GM21528 (cell line): ENCODE measurements at regions not wholly inside any gene's neighbourhood (a gene's known extent, or its start where the extent isn't known, plus 50 kb on each side); places are given as distances from the start of the nearest gene placed in this dataset.

Experiments used
- ATAC-seq: cut with Tn5 transposase; IDR thresholded peaks from one replicate; pipeline ENCODE4 v1.9.1; 2021; ENCODE audit warnings: mild to moderate bottlenecking, moderate library complexity; ENCODE audit not compliant: unreplicated experiment, low FRiP score

DNA sequence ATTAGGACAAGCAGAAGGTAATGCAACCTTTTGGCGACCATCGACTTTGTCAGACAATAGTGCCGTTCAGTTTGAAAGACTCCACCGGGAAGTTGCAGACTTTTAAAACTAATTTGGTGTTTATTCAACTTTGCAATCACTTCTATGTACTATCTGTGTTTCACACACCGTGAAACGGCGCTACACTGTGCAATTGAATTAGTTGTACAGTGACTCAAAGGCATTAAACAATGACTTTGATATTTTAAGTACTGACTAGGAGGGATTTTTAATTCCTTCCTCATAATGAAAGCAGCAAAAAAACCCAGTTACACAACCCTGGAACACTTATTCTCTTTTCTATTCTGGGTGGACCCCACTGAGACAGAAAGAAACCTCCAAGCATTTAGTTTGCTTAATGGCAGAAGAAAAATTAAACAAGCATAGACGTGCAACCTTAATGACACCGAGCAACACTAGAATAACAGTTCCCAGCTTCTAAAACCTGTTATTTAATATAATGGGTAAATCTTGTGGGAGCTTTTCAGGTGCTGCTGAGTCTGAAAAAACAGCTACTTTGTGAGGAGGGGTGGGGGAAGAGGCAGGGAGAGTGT lies 176.8 kb downstream of the LMO4 start:
- no peak for ATAC-seq

DNA sequence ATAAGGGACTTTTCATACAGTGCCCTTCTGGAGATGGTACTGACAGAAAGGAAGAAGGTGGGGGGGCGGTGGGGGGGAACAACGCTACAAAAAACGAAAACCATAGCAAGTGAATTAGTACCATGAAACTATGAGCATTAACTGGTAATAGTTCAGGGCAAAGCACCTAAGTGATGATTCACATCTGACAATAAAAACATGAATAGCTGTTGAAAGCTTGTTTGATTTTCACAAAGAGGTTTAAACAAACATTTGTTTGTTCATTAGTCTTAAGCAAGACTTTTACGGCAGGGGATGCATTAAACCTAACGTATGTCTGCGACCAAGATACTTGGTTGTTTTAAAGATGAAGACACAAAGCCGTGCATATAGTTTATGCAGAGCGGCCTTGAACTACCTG lies 177.5 kb downstream of the LMO4 start:
- no peak for ATAC-seq

- ATAC-seq = no peak
Measured at GRCh38 chr1:87508247-87508787, 179.6 kb downstream of the LMO4 start.

DNA sequence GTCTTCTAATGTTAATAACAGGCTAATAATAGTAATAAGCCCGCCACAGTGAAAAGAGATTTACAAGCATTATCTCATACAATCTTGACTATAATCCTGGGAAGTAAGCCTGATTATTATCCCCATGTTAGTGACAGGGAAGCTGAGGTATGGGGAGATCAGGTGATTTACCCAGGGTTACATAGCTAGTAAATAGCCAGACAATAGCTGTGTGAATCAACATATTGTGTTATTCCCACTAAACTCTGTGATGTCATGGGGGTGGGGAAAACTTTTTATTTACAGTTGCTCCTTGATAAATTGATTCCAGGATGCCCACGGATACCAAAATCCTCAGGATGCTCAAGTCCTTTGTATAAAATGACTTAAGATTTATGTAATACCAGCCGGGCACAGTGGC lies 181.9 kb downstream of the LMO4 start:
- ATAC-seq = no peak

DNA sequence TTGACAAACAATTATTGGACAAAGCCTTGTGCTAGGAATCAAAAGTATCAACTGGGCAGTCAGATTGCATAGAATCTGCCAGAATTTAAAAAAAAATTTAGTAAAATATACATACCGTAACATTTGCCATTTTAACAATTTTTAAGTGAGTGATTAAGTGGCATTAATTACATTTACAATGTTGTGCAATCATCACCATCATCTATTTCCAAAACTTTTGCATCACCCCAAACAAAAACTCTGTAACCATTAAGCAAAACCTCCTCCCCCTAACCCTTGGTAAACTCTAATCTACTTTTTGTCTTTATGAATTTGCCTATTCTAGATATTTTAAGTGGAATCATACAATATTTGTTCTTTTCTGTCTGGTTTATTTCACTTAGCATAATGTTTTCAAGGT lies 182.8 kb downstream of the LMO4 start:
- no peak for ATAC-seq

GRCh38 chr1:87512431-87512830 lies 183.8 kb downstream of the LMO4 start:
- no peak for ATAC-seq

GRCh38 chr1:87513255-87513654 lies 184.6 kb downstream of the LMO4 start:
- no peak for ATAC-seq

DNA sequence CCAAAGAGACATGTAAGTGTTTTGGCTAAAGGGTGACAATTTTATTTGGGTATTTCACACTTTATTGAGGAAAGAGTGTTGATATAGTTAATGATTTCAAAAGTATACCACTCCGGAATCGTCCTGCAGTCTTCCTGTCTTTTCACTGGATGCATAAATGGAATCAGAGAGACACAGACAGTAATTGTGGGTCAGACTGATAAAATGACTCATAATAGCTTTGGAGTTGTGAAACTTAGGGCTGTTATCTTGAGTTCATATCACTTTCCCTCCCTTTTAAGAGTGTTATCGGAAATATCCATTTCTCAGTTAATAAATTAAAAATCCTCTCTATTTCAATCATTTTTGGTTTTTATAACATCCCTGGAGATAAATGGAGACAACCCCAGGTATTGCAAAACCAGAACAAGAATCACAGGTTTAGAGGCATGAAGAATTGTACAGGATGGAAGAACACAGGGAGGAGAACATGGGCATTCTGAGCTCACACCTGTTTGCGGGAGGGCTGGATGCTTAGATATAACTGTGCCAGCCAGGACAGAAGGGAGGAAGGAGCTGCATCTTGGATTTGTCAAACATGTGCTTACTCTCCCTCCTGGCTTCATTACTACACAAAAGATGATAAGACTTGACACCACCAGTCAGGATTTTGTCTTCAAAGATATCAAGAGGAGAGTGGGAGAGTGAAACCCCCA lies 185.4 kb downstream of the LMO4 start:
- ATAC-seq = no peak

GRCh38 chr1:87515781-87516180 lies 187.1 kb downstream of the LMO4 start:
- no peak for ATAC-seq

- no peak for ATAC-seq
Measured at GRCh38 chr1:87518794-87519193, 190.1 kb downstream of the LMO4 start.

DNA sequence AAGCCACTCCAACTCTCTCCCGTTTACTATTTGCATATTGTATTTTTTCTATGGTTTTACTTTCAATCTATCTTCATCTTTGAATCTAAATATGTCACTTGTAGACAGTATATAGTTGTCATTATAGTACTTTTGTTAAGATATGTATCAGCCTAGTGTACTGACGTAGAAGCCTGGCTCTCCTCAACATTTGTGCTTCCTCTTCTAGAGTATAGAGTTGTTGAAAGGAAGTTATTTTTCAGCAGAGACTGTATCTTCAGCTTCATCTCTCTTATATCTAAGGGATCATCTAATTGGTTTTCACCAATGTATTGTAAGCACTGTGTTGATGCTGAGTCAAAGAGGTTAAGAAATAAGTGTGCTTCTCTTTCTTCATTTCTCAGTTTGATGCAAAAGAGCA lies 192.8 kb downstream of the LMO4 start:
- no peak for ATAC-seq

DNA sequence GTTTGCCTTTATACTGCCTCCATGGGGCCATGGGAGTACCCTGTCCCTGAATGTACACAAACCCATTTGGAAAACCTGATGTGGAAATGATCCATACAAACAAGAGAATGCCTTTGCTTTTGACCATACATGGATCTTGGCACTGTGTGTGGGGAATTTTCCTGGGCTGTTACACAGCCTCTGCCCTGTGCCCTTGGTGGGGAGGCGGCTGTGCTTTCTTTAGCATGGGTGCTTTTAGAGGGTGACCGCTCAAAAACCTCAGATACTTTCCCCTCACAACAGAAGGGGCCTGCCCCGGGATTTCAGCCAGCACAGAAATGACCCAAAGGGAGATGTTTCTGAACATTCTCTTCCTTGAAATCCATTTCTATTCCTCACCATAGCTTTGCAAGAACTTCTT lies 194.8 kb downstream of the LMO4 start:
- no peak for ATAC-seq

DNA sequence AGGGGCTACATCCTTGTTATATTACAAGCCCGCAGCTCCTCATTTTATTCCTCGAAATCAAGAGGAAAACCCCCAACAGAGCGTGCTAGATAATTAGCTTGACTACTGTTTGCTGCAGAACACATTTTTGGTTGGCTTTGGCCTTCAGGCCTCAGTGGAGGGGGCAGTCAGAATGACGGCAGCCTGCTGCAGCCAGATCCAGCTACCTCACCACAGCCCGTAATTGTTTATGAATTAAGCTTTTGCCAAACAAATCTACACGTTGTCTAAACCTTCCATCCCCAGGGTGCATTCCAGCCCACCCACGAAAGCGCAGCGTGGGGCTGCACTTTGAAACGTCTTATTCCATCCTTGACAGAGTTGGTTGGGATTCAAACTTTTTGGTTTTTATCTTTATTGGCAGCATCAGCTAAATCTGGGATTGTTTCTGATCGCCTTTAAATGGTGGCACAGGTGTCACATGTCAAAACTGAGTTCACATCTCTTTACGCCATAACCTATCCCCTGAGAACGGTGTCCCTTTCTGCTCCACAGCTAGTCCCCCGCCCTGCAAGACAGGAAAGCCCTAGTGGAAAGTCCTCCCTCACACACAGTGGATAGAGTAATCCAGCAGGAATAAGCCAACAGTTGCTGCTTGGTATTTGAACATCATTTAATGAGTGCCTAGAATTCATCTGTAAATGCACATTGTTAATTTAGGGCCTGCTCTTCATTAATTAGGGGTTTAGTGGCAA lies 195.5 kb downstream of the LMO4 start:
- ATAC-seq = no peak

DNA sequence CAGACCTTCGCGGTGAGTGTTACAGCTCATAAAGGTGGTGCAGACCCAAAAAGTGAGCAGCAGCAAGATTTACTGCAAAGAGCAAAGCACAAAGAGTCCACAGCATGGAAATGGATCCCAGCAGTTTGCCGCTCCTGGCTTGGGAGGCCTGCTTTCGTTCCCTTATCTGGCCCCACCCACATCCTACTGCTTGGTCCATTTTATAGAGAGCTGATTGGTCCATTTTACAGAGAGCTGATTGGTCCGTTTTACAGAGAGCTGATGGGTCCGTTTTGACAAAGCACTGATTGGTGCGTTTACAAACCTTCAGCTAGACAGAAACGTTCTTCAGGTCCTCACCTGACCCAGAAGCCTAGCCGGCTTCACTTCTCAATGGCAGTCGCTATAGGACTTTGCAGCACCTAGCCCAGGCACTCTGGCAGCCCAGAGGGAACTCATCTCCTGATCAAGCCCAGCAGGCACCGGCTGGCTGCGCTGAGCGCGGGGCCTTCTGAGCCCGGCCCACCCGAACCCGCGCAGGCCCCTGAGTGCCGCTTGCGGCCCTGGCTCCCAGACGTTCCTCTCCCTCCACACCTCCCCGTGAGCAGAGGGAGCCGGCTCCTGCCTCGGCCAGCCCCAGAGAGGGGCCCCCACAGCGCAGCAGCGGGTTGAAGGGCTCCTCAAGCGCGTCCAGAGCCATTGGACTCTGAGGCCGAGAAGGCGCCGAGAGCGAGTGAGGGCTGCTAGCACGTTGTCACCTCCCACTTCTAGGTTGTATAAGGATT lies 200.3 kb downstream of the LMO4 start:
- no peak for ATAC-seq

DNA sequence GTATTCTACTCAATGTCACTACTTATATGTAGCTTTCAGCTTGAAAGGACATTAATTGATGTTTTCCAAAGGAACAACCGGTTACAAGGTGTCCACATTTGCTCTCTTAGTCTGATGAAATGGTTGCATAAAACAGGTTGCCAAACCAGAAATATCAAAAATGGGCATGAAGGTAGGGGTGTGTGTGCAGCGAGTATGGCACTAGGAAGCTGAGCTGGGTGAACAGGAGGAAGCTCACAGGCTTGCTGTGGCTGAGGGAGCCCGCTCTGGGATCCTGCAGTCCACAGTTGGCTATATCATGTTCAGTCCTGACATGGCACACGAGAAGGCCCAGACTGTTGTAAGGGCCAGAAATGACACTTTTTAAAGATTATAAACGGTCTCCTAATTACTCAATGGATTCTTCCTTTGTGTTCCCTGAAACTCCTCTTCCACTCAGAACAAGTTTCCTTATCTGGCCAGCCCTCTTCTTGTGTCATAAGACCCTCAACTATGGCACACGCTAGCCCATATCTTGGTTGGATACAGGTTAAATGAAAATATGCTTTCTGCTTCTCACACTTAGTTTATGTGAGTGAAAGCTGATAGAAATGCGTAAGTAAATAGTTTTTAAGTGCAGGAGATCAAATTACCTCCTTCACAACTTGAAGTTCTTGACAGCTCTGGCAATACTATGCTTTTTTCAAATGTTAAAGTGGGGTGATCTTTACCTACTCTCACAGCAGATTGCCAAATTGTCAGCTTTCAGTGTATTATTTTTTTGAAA lies 201.5 kb downstream of the LMO4 start:
- no peak for ATAC-seq

DNA sequence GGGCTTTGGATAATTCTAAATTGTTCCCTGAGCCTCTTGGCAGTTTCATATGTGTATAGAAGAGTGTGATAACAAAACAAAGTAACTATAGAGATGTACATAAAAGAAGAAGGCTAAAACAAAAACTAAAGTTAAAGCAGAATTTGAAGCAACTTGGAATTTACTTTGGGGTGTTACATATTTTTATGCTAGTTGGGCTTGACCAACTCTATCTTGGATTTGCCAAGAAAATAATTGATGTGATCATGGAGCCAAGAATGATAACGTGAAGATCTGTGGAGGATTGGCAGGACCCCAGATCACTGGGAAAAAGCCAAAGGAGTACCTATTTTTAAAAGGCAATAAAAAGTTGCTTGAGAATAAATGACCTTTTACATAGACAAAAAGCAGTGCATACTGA lies 206.9 kb downstream of the LMO4 start:
- ATAC-seq = no peak

DNA sequence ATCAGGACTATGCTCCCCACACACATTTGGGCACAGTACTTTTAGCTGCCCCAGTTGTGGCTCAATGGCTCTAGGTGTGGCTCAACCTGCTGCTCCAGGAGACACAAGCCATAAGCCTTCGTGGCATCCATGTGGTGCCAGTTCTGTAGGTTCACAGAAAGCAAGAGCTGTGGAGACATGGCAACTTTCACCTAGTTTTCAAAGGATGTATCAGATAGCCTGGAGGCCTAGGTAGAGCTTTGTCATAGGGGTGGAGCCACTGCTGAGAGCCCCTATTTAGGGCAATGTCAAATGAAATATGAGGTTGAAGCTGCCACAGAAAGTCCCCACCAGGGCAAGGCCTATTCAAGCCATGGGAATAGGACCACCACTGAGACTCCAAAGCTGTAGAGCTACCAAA lies 210.5 kb downstream of the LMO4 start:
- ATAC-seq = no peak

GRCh38 chr1:87542697-87543096 lies 214.0 kb downstream of the LMO4 start:
- no peak for ATAC-seq

DNA sequence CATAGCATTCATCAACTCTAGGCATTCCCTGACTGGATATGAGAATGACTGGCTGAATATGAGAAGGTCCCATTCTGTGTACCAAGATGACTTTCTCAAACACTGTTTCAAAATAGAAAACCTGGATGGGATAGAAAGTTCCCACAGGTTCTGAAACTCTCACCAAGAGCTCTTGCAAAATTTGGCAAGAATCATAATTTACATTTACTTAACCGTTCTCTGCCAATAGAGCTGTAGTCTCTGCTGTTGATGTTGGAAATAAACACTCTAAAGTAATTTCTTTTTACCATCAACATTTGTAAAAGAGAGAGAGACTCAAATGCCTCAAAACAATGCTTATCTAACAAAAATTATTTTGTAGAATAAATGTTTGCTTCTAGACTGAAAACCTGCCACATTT lies 221.1 kb downstream of the LMO4 start:
- ATAC-seq = no peak

- no peak for ATAC-seq
Measured at GRCh38 chr1:87553511-87553910, 224.8 kb downstream of the LMO4 start.
